Activated T-cell treated with anti-CD3 and anti-CD28 coated beads, Interleukin-2, amount 50 U/mL, for 1 hour (primary cell): ENCODE measurements at regions not wholly inside any gene's neighbourhood (a gene's known extent, or its start where the extent isn't known, plus 50 kb on each side); places are given as distances from the start of the nearest gene placed in this dataset.
"Not testable (repeated sequence)": the region's sequence is repeated elsewhere in the genome, so short reads cannot be mapped to it uniquely, and the experiment has no call there.

Experiments used
- DNase-seq: peaks from one replicate; pipeline ENCODE4 v3.0.0-alpha.2; 2020

GRCh38 chr7:113705439-113705838 lies 213.4 kb downstream of the PPP1R3A start:
- no peak for DNase-seq

GRCh38 chr7:113698556-113699220 lies 220.1 kb downstream of the PPP1R3A start:
- DNase-seq, result no peak

- DNase-seq, result no peak
These were observed 224.7 kb downstream of the PPP1R3A start for GRCh38 chr7:113694149-113694548.

GRCh38 chr7:113684165-113684564 lies 234.6 kb downstream of the PPP1R3A start:
- no peak for DNase-seq

- no peak for DNase-seq
These were observed 241.0 kb downstream of the PPP1R3A start for GRCh38 chr7:113677811-113678210.

GRCh38 chr7:113664867-113665266 lies 253.9 kb downstream of the PPP1R3A start:
- DNase-seq, result no peak

GRCh38 chr7:113659416-113659815 lies 259.4 kb downstream of the PPP1R3A start:
- no peak for DNase-seq

GRCh38 chr7:113657603-113658002 lies 261.2 kb downstream of the PPP1R3A start:
- DNase-seq, result no peak

- DNase-seq, result no peak
These were observed 266.3 kb downstream of the PPP1R3A start for GRCh38 chr7:113652501-113652900.

GRCh38 chr7:113649556-113649955 lies 269.3 kb downstream of the PPP1R3A start:
- no peak for DNase-seq

- no peak for DNase-seq
These were observed 279.6 kb downstream of the PPP1R3A start for GRCh38 chr7:113639221-113639620.

GRCh38 chr7:113636727-113637421 lies 281.9 kb downstream of the PPP1R3A start:
- DNase-seq, result no peak

GRCh38 chr7:113635492-113635891 lies 283.3 kb downstream of the PPP1R3A start:
- DNase-seq, result no peak

- DNase-seq, result no peak
These were observed 285.7 kb downstream of the PPP1R3A start for GRCh38 chr7:113633073-113633472.

GRCh38 chr7:113628948-113629847 lies 289.6 kb downstream of the PPP1R3A start:
- DNase-seq, result no peak

GRCh38 chr7:113625494-113626102 lies 293.2 kb downstream of the PPP1R3A start:
- no peak for DNase-seq

- no peak for DNase-seq
These were observed 296.0 kb downstream of the PPP1R3A start for GRCh38 chr7:113622796-113623195.

GRCh38 chr7:113610572-113610971 lies 308.2 kb downstream of the PPP1R3A start:
- no peak for DNase-seq

- DNase-seq, result no peak
These were observed 310.0 kb downstream of the PPP1R3A start for GRCh38 chr7:113608782-113609181.

GRCh38 chr7:113606325-113606724 lies 312.5 kb downstream of the PPP1R3A start:
- no peak for DNase-seq

GRCh38 chr7:113600428-113600827 lies 318.4 kb downstream of the PPP1R3A start:
- DNase-seq, result not testable (repeated sequence)

GRCh38 chr7:113593455-113593854 lies 325.4 kb downstream of the PPP1R3A start:
- DNase-seq, result not testable (repeated sequence)

GRCh38 chr7:113592924-113593323 lies 325.9 kb downstream of the PPP1R3A start:
- not testable (repeated sequence) for DNase-seq
